Hepatocyte (in vitro differentiated cells): ENCODE measurements at regions not wholly inside any gene's neighbourhood (a gene's known extent, or its start where the extent isn't known, plus 50 kb on each side); places are given as distances from the start of the nearest gene placed in this dataset.

Source experiments
- CTCF ChIP-seq: fragments of 200-600 bp; sonication (generic); IDR thresholded peaks from 2 replicates; pipeline ENCODE4 v1.5.1; 2016; ENCODE audit warnings: antibody characterized with exemption, mild to moderate bottlenecking; ENCODE audit not compliant: poor library complexity
- EZH2phosphoT487 ChIP-seq: fragments of 200-600 bp; sonication (generic); IDR thresholded peaks from one replicate; pipeline ENCODE4 v1.6.1; 2018; ENCODE audit warnings: antibody characterized with exemption, mild to moderate bottlenecking, low read depth, moderate library complexity; ENCODE audit not compliant: unreplicated experiment, severe bottlenecking

GRCh38 chr2:147609301-147609700 is 235.5 kb upstream of the ACVR2A start:
- TF ChIP-seq EZH2phosphoT487 (no peak), CTCF (no peak)
